GM21360 (cell line): ENCODE measurements at regions not wholly inside any gene's neighbourhood (a gene's known extent, or its start where the extent isn't known, plus 50 kb on each side); places are given as distances from the start of the nearest gene placed in this dataset.
"Not testable (repeated sequence)": the region's sequence is repeated elsewhere in the genome, so short reads cannot be mapped to it uniquely, and the experiment has no call there.

Experiments used
- ATAC-seq: cut with Tn5 transposase; IDR thresholded peaks from one replicate; pipeline ENCODE4 v1.9.1; 2021; ENCODE audit warnings: mild to moderate bottlenecking, moderate library complexity; ENCODE audit not compliant: unreplicated experiment

DNA sequence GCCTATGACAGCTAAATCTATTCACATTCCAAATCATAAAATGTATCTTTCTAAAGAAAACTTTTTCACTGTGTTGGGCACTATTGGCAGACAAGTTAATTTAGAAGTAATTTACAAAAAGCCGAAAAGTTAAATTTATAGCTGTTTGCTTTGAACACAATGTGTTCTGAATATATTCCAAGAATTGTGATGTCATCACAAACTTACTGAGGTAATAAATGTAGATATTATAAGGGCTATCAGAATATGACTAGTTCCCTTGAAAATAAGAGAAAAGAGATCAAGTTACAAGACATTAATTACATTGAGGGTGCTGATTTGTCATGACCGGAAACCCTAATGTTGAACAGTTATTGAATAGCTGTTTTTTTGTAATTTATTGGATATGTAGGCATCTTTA is 153.9 kb upstream of the SCN7A start:
- ATAC-seq: no peak

DNA sequence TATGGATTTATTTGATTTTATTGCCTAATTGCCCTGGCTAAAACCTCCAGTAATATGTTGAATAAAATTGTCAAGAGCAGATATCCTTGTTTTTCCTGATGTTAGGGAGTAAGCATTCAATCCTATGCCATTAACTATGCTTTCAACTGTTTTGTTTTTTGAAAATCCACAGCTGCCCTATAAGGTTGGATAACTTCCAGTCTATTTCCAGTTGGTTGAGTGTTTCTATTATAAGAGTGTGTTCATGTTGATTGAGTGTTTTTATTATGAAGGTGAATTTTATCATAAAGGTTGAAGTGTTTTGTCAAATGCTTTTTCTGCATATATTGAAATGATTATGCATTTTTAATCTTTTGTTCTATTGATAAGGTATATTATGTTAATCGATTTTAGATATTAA is 149.9 kb upstream of the SCN7A start:
- ATAC-seq: no peak

DNA sequence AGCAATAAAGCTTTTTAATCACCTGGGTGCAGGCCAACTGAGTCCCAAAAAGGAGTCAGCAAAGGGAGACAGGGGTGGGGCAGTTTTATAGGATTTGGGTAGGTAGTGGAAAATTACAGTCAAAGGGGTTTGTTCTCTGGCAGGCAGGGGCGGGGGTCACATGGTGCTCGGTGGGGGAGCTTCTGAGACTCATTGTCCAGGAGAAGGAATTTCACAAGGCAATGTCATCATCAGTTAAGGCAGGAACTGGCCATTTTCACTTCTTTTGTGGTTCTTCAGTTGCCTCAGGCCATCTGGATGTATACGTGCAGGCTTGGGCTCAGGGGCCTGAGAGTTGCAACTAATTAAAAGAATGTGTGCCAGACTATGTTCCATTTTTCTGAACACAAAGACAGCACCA is 147.5 kb upstream of the SCN7A start:
- not testable (repeated sequence) for ATAC-seq

DNA sequence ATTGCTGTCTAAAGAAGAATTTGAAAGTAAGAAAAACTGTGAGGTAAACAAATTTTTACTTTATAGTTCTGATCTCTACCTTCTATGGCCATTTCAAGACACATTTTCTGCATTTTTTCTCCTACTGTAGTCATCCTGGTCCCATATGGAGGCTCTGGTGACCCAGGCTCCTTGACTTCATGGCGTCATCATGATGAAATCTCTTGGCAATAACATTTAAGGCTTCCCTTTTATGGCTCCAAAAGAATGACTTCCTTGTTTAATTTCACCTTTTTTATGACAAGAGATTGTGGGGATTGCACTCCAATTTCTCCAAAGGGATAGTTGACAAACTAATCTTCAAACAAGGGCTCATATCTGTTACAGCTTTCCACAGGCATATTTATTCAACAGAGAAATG is 143.0 kb upstream of the SCN7A start:
- no peak for ATAC-seq

DNA sequence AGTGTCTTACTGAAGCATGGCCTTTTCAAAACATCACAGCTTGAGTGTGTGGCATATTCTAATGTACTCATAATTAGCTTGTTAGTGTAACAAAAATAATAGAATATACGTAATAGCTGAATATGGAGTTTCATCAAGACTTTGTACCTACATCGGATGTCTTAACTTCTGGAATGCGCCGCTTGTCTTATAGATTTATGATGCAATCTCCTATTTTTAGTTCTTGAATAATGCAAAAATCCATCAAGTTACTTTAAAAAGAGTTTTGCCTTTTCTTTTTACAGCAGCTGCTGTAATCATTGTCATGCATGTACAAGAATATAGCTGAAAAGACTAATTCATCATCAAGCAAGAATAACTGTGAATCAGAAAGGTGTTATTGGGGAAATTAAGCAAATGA is 140.7 kb upstream of the SCN7A start:
- ATAC-seq: no peak

DNA sequence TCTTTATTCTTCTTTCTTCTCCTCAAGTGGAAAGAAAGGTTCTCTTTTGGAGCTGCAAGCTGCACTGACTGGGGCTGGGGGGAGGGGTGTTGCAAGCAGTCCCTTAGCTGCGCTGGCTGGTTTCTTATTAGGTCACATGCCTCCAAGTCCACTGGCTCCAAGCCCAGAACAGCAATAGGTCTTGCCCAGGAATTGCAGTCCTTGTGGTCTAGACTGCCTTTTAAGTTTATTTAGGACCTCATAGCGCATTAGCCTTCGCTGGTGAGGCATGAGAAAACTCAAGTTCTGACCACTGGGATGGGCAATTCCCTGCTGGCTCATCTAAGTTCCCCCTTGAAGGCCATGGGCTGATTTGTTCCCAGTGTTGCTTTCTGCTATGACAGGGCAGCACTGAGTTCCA is 138.6 kb upstream of the SCN7A start:
- no peak for ATAC-seq

DNA sequence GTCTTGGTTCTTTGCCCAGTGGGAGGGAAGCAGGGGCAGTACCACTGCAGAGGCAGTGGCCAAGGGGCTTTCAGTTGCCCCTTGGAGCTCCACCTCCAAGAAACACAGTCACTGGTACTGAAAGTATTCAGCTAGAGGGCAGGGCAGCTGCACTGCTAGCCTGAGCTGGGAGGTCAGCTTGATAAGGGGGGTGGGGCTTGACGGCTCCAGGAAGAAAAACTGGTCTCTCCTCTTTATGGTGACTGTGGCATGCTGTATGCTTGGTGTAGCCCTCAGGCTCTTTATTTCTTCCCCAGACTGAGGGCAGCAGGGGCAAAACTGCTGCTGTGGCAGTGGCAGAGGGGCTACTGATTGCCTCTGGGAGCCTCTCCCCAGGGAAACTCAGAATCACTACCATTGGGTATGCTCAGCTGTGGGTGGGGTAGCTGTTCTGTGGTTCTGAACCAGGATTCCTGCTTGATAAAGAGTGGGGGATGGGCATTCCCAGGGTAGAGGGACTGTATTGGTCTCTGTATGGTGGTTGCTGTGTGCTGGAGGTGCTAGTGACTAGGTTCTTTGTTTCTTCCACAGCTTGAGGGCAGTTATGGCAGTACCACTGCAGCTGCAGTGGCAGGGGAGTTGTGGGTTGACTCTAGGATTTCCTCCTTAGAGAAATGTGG is 134.6 kb upstream of the SCN7A start:
- no peak for ATAC-seq

DNA sequence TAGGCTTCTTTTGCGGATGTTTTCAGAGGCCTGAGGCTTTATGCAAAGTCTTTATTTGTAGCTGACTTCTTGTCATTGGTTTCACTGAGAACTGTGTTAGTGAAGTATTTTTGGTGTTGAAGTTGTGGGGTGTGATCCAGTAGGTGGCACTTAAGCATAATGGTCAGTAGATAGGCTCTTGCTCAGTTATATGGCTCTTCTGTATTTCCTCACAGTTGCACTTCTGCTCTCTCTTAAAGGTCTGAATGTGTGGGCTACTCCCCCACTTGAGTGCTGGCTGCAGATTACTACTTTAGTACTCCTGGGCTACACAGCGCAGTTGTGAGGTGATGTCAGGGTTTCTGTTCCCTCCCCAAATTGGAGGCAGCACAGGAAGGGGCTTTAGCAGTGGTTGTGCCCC is 133.8 kb upstream of the SCN7A start:
- ATAC-seq: no peak

DNA sequence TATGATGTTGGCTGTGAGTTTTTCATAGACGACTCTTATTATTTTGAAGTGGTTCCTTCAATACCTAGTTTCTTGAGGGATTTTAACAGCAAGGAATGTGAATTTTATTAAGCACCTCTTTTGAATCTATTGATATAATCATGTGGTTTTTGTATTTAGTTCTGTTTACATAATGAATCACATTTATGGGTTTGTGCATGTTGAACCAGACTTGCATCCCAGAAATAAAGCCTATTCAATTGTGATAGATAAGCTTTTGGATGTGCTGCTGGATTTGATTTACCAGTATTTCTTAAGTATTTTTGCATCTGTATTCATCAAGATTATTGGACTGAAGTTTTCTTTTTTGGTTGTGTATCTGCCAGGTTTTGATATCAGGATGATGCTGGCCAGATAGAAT is 131.6 kb upstream of the SCN7A start:
- no peak for ATAC-seq

DNA sequence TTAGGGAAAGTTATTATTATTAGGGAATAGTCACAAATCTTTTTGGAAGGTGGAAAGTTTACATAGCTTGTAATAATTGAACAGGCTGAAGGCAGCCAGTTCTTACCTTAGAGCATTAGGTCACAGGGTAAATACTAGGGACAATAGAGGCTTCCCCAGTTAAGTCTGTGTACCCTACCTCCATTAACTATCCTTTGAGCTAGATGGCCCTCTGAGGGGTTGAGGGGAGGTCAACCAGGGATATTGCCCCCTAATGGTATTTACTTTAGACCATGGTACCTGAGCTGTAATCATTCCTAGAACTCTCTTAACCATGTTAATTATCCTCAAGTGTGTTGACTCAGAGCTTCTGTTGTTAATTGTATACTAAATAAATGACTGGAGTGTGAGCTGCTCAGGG is 120.5 kb upstream of the SCN7A start:
- ATAC-seq: no peak

DNA sequence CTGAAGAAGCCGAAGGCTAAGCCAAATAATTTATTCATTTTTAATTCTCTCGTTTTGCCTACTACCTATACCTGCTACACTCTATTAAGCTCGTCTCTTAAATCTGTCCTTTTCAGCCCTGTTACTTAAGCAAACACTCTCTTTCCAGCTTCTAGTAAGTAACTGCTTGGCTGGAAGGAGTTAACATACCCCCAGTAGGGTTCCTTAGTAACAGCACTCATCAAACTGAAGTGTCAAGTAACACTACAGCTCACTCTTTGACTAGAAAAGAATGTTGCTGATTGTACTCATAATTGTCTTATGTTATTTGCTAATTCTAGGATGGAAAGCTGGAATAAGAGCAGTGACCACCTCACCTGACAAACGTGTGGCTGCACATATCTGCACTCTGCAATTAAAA is 120.0 kb upstream of the SCN7A start:
- ATAC-seq: no peak

DNA sequence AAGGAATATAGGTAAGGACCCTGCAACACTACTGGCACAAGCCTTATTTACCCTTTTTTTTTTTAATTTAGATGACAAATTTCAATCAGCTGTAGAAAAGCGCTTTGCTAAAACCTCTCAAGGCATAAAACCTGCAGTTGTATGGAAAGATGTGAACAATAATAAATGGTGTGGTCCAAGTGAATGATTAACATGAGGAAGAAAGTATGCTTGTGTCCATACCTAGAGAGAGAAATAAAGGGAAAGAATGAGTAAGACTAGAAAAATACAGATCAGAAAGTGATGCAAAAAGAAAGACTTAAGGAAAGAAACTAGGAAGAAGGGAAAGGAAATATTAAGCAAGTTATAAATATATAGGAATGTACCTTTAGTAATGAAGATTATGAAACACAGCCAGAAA is 119.2 kb upstream of the SCN7A start:
- ATAC-seq: no peak

DNA sequence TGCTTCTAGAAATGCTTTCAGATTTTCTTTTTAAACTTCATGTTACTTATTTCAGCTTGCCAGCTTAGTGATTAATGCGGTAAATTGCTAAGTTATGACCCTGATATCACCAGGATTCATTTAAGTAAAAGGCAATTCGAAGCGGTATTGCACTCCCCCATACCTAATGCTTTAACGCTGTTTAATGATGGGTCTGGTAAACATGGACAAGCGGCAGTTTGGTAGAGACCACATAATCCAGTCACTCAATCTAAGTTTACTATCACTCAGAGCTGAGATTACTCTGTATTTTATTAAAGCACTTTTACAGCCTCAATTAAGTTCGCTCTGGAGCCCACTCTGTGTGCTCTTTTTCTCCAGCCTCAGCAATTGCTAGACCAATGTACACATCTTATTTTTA is 118.2 kb upstream of the SCN7A start:
- ATAC-seq: no peak

DNA sequence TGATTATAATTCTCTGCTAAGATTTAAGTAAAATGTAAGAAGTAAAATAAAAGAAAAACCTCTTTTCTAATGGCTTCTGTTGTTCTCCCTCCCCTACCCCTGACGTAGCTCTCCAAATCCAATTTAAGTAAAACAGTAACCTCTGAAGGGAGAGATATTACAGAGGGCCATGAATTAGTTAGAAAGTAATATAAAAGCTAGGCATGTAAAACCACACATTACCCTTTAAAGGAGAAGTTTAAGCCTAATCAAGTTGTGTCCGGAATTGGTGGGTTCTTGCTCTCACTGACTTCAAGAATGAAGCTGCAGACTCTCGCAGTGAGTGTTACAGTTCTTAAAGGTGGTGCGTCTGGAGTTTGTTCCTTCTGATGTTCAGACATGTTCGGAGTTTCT is 116.9 kb upstream of the SCN7A start:
- ATAC-seq: no peak

DNA sequence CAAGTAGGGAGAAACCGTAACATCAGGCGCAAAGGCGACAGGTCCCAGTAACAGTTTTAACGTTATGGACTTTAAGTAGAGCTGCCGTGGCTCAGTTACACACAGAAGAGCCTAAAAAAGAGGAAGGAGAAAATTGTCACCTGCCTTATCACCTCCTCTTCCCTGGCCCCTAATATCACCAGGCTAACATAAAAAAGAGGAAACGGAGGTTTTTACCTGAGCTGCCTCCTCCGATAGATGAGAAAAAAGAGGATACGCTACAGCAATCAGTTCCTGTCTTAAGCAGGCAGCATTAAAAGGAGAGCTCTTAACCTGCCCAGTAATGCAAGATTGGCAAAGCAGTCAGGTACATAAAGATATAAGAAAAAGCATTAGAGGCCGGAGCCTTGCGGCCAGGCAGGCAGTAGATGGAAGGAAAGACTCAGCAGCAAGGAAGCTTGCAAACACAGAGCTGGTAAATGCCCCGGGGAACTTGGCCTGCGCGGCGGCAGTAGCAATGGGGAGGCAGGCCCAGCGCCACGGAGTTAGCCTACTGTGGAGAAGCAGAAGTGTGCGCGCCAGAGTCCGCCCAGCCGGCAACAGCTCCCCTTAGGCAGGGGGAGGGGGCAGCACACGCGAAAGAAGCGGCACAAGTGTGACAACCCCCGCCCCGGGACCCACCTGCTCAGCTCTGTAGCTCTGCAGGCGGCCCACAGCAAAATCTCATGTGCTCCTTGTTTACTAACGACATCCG is 116.3 kb upstream of the SCN7A start:
- no peak for ATAC-seq

DNA sequence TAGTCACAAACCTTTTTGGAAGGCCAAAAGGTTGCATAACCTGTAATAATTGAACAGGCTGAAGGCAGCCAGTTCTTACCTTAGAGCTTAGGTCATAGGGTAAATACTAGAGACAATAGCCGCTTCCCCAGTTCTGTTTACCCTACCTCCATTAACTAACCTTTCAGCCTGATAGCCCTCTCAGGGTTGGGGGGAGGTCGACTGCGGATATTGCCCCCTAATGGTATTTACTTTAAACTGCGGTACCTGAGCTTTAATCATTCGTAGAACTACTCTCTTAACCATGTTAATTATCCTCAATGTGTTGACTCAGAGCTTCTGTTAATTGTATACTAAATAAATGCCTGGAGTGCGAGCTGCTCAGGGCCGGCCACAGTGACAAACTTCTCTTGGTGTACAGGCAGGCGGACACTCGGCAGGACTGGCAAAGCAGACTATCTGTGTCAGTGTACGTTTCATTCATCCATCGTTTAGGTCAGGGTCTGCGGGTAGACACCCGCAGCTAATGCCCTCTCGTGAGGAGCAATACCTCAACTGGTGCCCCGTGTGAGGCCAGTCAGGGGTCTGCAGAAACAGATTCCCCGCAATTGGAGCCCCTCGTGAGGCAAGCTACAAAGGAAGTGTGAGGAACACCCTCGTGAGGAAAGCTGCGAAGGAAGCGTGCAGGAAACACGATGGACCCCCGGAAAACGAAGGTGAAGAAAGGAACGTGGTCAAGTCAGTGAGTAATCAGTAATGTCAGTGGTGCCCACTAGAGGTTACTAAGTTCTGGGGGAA is 115.3 kb upstream of the SCN7A start:
- no peak for ATAC-seq

DNA sequence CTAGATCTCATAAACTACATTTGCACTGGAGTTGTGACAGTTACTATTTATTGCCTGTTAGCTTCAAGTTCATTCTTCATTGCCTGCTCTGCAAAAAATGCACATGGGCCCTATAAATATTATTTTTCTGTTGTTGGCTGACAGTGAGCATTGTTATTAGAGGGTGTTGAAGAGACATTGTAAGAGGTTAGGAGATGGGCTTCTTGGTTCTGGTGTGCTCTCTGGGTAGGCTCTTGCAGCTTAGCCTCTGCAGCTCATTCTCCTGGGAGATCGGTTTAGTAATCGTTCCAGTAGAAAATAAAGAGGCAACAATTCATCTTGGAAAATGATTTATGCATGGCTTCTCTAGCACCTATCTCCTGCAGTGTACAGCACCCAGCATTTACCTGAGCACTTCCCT is 113.8 kb upstream of the SCN7A start:
- ATAC-seq: no peak

DNA sequence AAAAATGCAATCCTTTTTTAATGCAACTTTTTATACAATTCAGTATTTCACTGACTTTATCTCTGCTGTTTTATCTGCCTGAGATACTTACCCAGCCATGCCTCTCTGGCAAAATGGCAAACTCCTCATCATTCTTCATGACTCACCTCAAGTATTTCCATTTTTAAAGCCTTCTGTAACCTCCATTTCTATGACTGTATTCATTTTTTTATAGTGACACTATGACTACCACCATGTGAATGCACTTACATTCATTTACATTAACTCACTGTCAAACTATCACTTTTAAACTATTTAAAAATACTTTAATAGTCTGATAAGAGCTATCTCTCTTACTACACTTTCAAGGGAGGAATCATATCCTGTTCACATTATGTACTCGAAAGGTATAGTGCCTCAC is 99.4 kb upstream of the SCN7A start:
- no peak for ATAC-seq

DNA sequence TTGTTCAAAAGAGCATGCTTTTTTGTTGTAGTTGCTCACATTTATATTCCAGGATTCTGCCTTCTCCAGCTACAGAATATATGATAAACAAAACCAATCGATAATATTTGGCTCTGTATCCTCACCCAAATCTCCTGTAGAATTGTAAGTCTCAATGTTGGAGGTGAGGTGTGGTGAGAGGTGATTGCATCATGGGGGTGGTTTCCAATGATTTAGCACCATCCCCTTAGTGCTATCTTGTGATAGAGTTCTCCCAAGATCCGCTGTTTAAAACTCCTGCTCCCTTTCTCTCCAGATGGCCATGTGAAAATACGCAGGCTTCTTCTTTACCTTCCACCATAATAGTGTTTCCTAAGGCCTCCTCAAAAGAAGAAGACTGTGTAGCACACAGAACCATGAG is 98.7 kb upstream of the SCN7A start:
- no peak for ATAC-seq

DNA sequence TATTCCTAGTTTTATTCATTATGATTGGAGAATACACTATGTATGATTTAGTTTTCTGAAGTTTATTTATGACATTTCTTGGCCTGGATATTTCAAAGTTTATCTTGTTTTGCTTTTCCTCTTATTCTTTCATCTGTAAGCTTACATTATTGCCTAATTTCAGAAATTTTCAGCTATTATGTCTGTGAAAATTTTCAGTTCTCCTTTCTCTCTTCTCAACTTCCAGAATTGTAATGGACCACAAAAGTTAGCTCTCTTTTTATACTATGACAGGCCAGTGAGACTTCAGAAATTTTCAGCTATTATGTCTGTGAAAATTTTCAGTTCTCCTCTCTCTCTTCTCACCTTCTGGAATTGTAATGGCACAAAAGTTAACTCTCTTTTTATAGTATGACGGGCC is 97.2 kb upstream of the SCN7A start:
- ATAC-seq: no peak

DNA sequence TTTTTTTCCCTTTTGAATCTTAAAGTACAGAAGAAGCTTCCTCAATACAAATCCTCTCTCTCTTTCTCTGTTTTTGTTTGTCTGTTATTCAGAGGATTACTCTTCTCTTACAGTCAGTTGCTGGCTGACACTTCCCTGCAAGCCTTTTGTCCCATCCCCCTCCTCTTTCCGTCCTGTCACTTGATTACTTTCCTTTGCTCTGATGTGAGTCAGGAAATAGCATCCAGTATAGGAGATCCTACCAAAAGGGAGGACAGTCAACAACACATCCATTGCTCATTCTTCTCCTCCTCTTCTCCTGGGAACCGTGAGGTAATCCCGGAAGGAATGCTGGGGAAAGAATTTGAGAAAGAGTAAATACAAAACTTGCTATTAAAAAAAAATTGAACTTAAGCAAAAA is 79.3 kb upstream of the SCN7A start:
- no peak for ATAC-seq

DNA sequence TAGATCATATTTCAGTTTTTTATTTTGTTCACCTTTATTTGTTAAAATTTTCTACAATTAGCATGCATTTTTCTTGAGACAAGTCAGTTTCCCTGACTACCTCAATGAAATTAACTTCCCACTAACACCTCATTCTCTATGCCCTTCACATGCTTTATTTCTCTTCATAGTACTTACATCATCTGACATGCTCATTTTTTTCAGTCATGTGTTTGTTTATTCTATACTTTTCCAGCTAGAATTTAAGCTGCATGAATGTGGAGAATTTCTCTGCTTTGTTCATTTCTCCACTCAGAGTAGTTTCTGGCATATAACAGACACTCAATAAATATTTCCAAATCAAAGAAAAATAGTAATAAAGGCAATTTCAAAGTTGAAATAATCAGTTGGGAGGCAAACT is 78.9 kb upstream of the SCN7A start:
- ATAC-seq: no peak
